GM19463 (cell line): ENCODE measurements at regions not wholly inside any gene's neighbourhood (a gene's known extent, or its start where the extent isn't known, plus 50 kb on each side); places are given as distances from the start of the nearest gene placed in this dataset.
A peak's percentile ranks its signal among the peaks of the same experiment; 100 is the strongest.
"Not testable (repeated sequence)": the region's sequence is repeated elsewhere in the genome, so short reads cannot be mapped to it uniquely, and the experiment has no call there.

ENCODE experiments used
- ATAC-seq: cut with Tn5 transposase; IDR thresholded peaks from one replicate; pipeline ENCODE4 v1.9.1; 2021; ENCODE audit warnings: mild to moderate bottlenecking, moderate library complexity; ENCODE audit not compliant: unreplicated experiment

GRCh38 chr1:220475608-220476007, 52.3 kb upstream of the MARK1 start:
- not testable (repeated sequence) for ATAC-seq

GRCh38 chr1:220475141-220475540, 52.8 kb upstream of the MARK1 start:
- ATAC-seq, result not testable (repeated sequence)

GRCh38 chr1:220473440-220473839, 54.5 kb upstream of the MARK1 start:
- ATAC-seq, result no peak

GRCh38 chr1:220462752-220463151, 65.2 kb upstream of the MARK1 start:
- ATAC-seq, result no peak

- no peak for ATAC-seq
Observed at GRCh38 chr1:220458936-220459335, 69.0 kb upstream of the MARK1 start.

- ATAC-seq, result no peak
Observed at GRCh38 chr1:220457957-220458609, 69.9 kb upstream of the MARK1 start.

- ATAC-seq, result no peak
Observed at GRCh38 chr1:220455559-220455958, 72.4 kb upstream of the MARK1 start.

- no peak for ATAC-seq
Observed at GRCh38 chr1:220454155-220454777, 73.7 kb upstream of the MARK1 start.

GRCh38 chr1:220453371-220453770, 74.6 kb upstream of the MARK1 start:
- no peak for ATAC-seq

- ATAC-seq, result no peak
Observed at GRCh38 chr1:220451532-220451931, 76.4 kb upstream of the MARK1 start.

- no peak for ATAC-seq
Observed at GRCh38 chr1:220450927-220451326, 77.0 kb upstream of the MARK1 start.

- peak; percentile 78 for ATAC-seq
Observed at GRCh38 chr1:220448217-220448616, 79.7 kb upstream of the MARK1 start.

GRCh38 chr1:220444586-220444985, 83.3 kb upstream of the MARK1 start:
- not testable (repeated sequence) for ATAC-seq

GRCh38 chr1:220441211-220441610, 86.7 kb upstream of the MARK1 start:
- ATAC-seq, result no peak

GRCh38 chr1:220438741-220439140, 89.2 kb upstream of the MARK1 start:
- ATAC-seq, result no peak

- ATAC-seq, result no peak
Observed at GRCh38 chr1:220432408-220432807, 95.5 kb upstream of the MARK1 start.

- ATAC-seq, result no peak
Observed at GRCh38 chr1:220431554-220432239, 96.2 kb upstream of the MARK1 start.

- no peak for ATAC-seq
Observed at GRCh38 chr1:220430586-220430985, 97.3 kb upstream of the MARK1 start.

GRCh38 chr1:220430059-220430458, 97.9 kb upstream of the MARK1 start:
- ATAC-seq, result no peak

- no peak for ATAC-seq
Observed at GRCh38 chr1:220426989-220427388, 100.9 kb upstream of the MARK1 start.

- no peak for ATAC-seq
Observed at GRCh38 chr1:220425852-220426251, 102.1 kb upstream of the MARK1 start.

GRCh38 chr1:220421508-220421907, 106.4 kb upstream of the MARK1 start:
- no peak for ATAC-seq
